Tibial nerve (tissue), 4 donors: ENCODE measurements at regions not wholly inside any gene's neighbourhood (a gene's known extent, or its start where the extent isn't known, plus 50 kb on each side); places are given as distances from the start of the nearest gene placed in this dataset.

Source experiments
- DNase-seq, 2 donors: peaks; one replicate each; pipeline ENCODE4 v3.0.0-alpha.2; 2019; ENCODE audit warnings: low spot score in 2 of 2
- H3K27ac ChIP-seq, 4 donors: fragments of 200-600 bp; sonication (generic) in 3 of 4; one replicate each; pipeline ENCODE4 v1.5.1; 2017 to 2019; ENCODE audit warnings: mild to moderate bottlenecking in 1 of 4
- H3K27me3 ChIP-seq, 2 donors: fragments of 200-600 bp; sonication (generic) in 1 of 2; one replicate each; pipeline versions ENCODE4 v1.5.1 to v1.6.0; 2017 to 2019
- H3K36me3 ChIP-seq, 3 donors: fragments of 200-600 bp; sonication (generic); one replicate each; pipeline ENCODE4 v1.5.1; 2018 to 2019
- H3K4me1 ChIP-seq, 4 donors: fragments of 200-600 bp; sonication (generic) in 3 of 4; one replicate each; pipeline ENCODE4 v1.5.1; 2017 to 2019
- H3K4me3 ChIP-seq, 4 donors: fragments of 200-600 bp; sonication (generic) in 3 of 4; one replicate each; pipeline ENCODE4 v1.5.1; 2017 to 2019; ENCODE audit warnings: mild to moderate bottlenecking in 1 of 4, moderate library complexity in 1 of 4
- H3K9me3 ChIP-seq, 4 donors: fragments of 200-600 bp; sonication (generic) in 3 of 4; one replicate each; pipeline ENCODE4 v1.5.1; 2017 to 2019
- CTCF ChIP-seq, 5 experiments: fragments of 200-600 bp in 3 of 5; fragments of 450-650 bp in 2 of 5; sonication (generic) in 3 of 5; IDR thresholded peaks; one replicate each; pipeline ENCODE4 v1.5.1; 2016 to 2019; ENCODE audit warnings: antibody characterized with exemption in 5 of 5, mild to moderate bottlenecking in 3 of 5, moderate library complexity in 2 of 5
- EP300 ChIP-seq, 2 donors: sonication (generic); formaldehyde crosslinking; IDR thresholded peaks; one replicate each; pipeline ENCODE4 v1.6.1; 2017; ENCODE audit warnings: antibody characterized with exemption in 2 of 2, mild to moderate bottlenecking in 1 of 2
- POLR2A ChIP-seq, 2 donors: fragments of 450-650 bp; IDR thresholded peaks; one replicate each; pipeline ENCODE4 v1.6.1; 2017; ENCODE audit warnings: antibody characterized with exemption in 2 of 2, mild to moderate bottlenecking in 2 of 2, moderate library complexity in 2 of 2
- WGBS, 2 donors: methylation state at CpG; one replicate each; pipeline ENCODE4 v1.1.5; 2018; 5-methylcytosine and 5-hydroxymethylcytosine counted together

GRCh38 chr5:54876976-54877375, 108.4 kb downstream of the ESM1 start:
- WGBS, 2 donors: 68 to 79% methylated on average over 2 of the region's 2 CpGs
- Histone ChIP-seq H3K27ac (no peak overlapping the region), H3K4me1 (peaks cover 0 to 4% (median 0%) of the 10 kb centered on the region in 4 donors), H3K36me3 (no peaks in the 10 kb centered on the region), H3K27me3 (no peaks in the 10 kb centered on the region), H3K9me3 (no peaks in the 10 kb centered on the region), H3K4me3 (no peak overlapping the region)
- TF ChIP-seq POLR2A (IDR thresholded peaks at IDR 0.05) (no peak), CTCF (IDR thresholded peaks at IDR 0.05) (no peak), EP300 (IDR thresholded peaks at IDR 0.05) (no peak)
- DNase-seq: no peak

DNA sequence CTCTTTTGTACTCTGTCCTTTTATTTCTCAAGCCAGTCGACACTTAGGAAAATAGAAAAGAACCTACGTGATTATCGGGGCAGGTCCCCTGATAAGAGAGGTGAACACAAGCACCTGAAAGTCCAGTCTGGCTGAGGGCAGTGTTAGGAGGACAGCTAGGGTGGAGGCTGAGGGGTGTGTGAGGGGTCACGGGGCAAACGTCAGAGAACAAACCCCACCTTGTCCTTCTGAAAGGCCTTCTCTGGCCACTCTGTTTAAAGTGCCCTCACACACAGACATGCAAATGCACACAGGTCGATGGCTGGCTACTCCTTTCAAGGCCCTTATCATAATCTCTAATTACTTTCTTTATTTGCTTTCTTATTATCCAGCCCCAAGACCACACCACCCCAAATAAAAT, 108.8 kb downstream of the ESM1 start:
- Histone ChIP-seq H3K9me3 (no peaks in the 10 kb centered on the region), H3K27ac (no peak overlapping the region), H3K4me1 (peaks cover 0 to 4% (median 0%) of the 10 kb centered on the region in 4 donors), H3K36me3 (no peaks in the 10 kb centered on the region), H3K4me3 (no peak overlapping the region), H3K27me3 (no peaks in the 10 kb centered on the region)
- WGBS, 2 donors: 58 to 71% methylated on average over 6 of the region's 6 CpGs
- no peak for TF ChIP-seq EP300 (IDR thresholded peaks at IDR 0.05)
- TF ChIP-seq POLR2A (IDR thresholded peaks at IDR 0.05): no peak
- TF ChIP-seq CTCF (IDR thresholded peaks at IDR 0.05): no peak
- no peak for DNase-seq

DNA sequence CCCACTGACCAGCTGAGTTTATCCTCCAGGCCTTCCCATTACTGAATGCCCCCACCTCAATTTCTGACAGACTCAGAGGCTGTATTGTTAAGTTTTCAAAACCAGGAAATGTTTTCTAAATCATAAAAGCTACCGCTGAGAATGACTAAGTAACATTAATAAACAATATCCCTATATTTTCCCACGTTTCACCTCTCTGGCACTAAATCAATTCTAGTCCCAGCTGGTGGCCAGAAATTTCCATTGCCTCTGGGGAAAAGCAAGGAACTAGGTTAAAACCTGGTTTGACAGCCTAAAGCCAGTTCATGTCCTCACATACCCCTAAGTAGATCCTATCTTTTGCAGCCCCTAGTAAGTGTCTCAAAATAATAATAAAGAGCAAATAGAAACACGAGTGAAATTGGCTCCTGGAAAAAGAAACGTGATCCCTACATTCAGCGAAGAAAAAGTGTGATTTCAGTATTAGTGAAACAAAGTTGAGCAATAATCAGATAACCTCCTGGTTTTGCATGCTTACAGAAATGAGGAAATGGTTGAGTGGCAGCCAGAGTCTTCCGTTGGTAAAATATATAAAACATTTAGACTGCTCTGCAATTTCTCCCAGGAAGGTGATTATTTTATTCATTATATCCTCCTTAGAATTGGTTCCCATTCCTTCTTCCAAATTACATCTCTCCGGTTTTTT, 110.9 kb downstream of the ESM1 start:
- no peak for DNase-seq
- no peak for TF ChIP-seq EP300 (IDR thresholded peaks at IDR 0.05)
- no peak for TF ChIP-seq POLR2A (IDR thresholded peaks at IDR 0.05)
- no peak for TF ChIP-seq CTCF (IDR thresholded peaks at IDR 0.05)
- Histone ChIP-seq H3K9me3 (no peaks in the 10 kb centered on the region), H3K4me3 (no peak overlapping the region), H3K27me3 (no peaks in the 10 kb centered on the region), H3K36me3 (no peaks in the 10 kb centered on the region), H3K27ac (no peak overlapping the region), H3K4me1 (peaks cover 0 to 4% (median 0%) of the 10 kb centered on the region in 4 donors)
- WGBS, 2 donors: 37 to 47% methylated on average over 7 of the region's 7 CpGs

DNA sequence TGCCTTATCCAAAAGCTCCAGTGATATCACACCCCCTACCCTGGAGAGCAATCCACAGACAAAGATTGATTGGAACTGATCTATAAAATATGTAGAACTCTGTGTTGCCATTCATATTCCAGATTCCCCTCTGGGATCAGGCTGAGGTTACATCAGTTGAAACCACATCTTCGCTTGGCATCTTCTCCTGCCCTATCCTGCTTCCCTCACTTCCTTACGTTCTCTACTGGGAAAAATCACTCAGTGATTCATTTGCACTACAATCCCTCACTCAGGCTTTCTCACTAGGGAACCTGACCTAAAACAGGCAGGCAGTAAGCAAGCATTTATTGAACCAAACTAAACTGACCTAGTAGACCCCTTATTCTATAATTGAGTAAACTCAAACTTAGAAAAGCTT, 111.7 kb downstream of the ESM1 start:
- TF ChIP-seq CTCF (IDR thresholded peaks at IDR 0.05) (no peak), POLR2A (IDR thresholded peaks at IDR 0.05) (no peak), EP300 (IDR thresholded peaks at IDR 0.05) (no peak)
- Histone ChIP-seq H3K4me3 (no peak overlapping the region), H3K27ac (no peak overlapping the region), H3K36me3 (no peaks in the 10 kb centered on the region), H3K9me3 (no peaks in the 10 kb centered on the region), H3K27me3 (no peaks in the 10 kb centered on the region), H3K4me1 (peaks cover 0 to 4% (median 0%) of the 10 kb centered on the region in 4 donors)
- WGBS, 2 donors: 70 to 71% methylated on average over 2 of the region's 2 CpGs
- no peak for DNase-seq

DNA sequence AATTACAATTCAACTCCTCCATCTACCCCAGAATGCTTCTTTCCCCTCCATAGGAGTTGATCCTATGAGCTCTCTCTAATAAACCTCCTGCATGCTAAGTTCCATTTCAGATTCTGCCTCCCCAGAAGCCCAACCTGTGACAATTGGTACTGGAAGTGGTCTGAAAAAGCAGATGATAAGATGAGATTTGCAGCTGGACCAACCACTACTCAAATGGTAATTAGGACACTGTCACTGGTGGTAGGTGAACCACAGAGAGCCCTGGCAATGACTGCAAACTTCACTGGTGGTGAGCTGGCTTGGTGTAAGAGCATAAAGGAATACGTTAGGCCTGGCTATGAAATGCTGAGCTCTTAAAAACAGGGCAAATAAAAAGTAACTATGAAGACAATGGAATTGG, 112.6 kb downstream of the ESM1 start:
- no peak for DNase-seq
- Histone ChIP-seq H3K4me1 (peaks cover 0 to 4% (median 0%) of the 10 kb centered on the region in 4 donors), H3K4me3 (no peak overlapping the region), H3K9me3 (no peaks in the 10 kb centered on the region), H3K36me3 (no peaks in the 10 kb centered on the region), H3K27me3 (no peaks in the 10 kb centered on the region), H3K27ac (no peak overlapping the region)
- WGBS, 2 donors: 77 to 81% methylated on average over 1 of the region's 1 CpG
- TF ChIP-seq POLR2A (IDR thresholded peaks at IDR 0.05): no peak
- no peak for TF ChIP-seq CTCF (IDR thresholded peaks at IDR 0.05)
- TF ChIP-seq EP300 (IDR thresholded peaks at IDR 0.05): no peak
